Right atrium auricular region (tissue), 2 donors: ENCODE measurements at regions not wholly inside any gene's neighbourhood (a gene's known extent, or its start where the extent isn't known, plus 50 kb on each side); places are given as distances from the start of the nearest gene placed in this dataset.

ENCODE experiments used
- DNase-seq: peaks from one replicate; pipeline ENCODE4 v3.0.0-alpha.2; 2019; ENCODE audit warnings: low spot score
- H3K27ac ChIP-seq, 2 donors: fragments of 200-600 bp; sonication (generic); 1 replicate in 1 of 2; 2 replicates in 1 of 2; pipeline ENCODE4 v1.5.1; 2016 to 2019
- H3K27me3 ChIP-seq, 2 donors: fragments of 200-600 bp; sonication (generic); one replicate each; pipeline versions ENCODE4 v1.5.1 to v1.6.0; 2017 to 2019
- H3K36me3 ChIP-seq: fragments of 200-600 bp; sonication (generic); one replicate; pipeline ENCODE4 v1.5.1; 2016
- H3K4me1 ChIP-seq, 2 donors: fragments of 200-600 bp; sonication (generic); one replicate each; pipeline versions ENCODE4 v1.5.1 to v1.6.0; 2017 to 2019
- H3K4me3 ChIP-seq, 2 donors: fragments of 200-600 bp; sonication (generic); 1 replicate in 1 of 2; 2 replicates in 1 of 2; pipeline ENCODE4 v1.5.1; 2017 to 2019; ENCODE audit warnings: mild to moderate bottlenecking in 1 of 2, moderate library complexity in 1 of 2
- H3K9me3 ChIP-seq, 2 donors: fragments of 200-600 bp; sonication (generic); one replicate each; pipeline ENCODE4 v1.5.1; 2019
- CTCF ChIP-seq, 2 donors: fragments of 200-600 bp; sonication (generic); IDR thresholded peaks; one replicate each; pipeline ENCODE4 v1.5.1; 2019; ENCODE audit warnings: antibody characterized with exemption in 2 of 2

GRCh38 chr2:51559026-51559425 is 527.1 kb upstream of the NRXN1 start:
- DNase-seq, result no peak
- H3K36me3 ChIP-seq, result no peaks in the 10 kb centered on the region
- no peaks in the 10 kb centered on the region for H3K9me3 ChIP-seq
- H3K4me1 ChIP-seq, result no peaks in the 10 kb centered on the region
- no peak for TF ChIP-seq CTCF (IDR thresholded peaks at IDR 0.05)
- no peak overlapping the region for H3K4me3 ChIP-seq
- H3K27me3 ChIP-seq, result no peaks in the 10 kb centered on the region
- H3K27ac ChIP-seq, result no peak overlapping the region

- no peaks in the 10 kb centered on the region for H3K27me3 ChIP-seq
- H3K4me3 ChIP-seq, result no peak overlapping the region
- no peak for TF ChIP-seq CTCF (IDR thresholded peaks at IDR 0.05)
- no peaks in the 10 kb centered on the region for H3K9me3 ChIP-seq
- DNase-seq, result no peak
- no peak overlapping the region for H3K27ac ChIP-seq
- no peaks in the 10 kb centered on the region for H3K36me3 ChIP-seq
- no peaks in the 10 kb centered on the region for H3K4me1 ChIP-seq
Measured at GRCh38 chr2:51553476-51553875, 521.5 kb upstream of the NRXN1 start.

GRCh38 chr2:51535763-51536162 is 503.8 kb upstream of the NRXN1 start:
- Histone ChIP-seq H3K4me3 (no peak overlapping the region), H3K4me1 (no peaks in the 10 kb centered on the region), H3K27me3 (no peaks in the 10 kb centered on the region), H3K36me3 (no peaks in the 10 kb centered on the region), H3K27ac (no peak overlapping the region), H3K9me3 (peaks cover 0 to 23% of the 10 kb centered on the region in 2 donors)
- no peak for DNase-seq
- TF ChIP-seq CTCF (IDR thresholded peaks at IDR 0.05), result no peak

- no peak for DNase-seq
- Histone ChIP-seq H3K9me3 (peaks cover 0 to 23% of the 10 kb centered on the region in 2 donors), H3K27me3 (no peaks in the 10 kb centered on the region), H3K4me1 (no peaks in the 10 kb centered on the region), H3K27ac (no peak overlapping the region), H3K36me3 (no peaks in the 10 kb centered on the region), H3K4me3 (no peak overlapping the region)
- TF ChIP-seq CTCF (IDR thresholded peaks at IDR 0.05), result no peak
Measured at GRCh38 chr2:51534166-51534565, 502.2 kb upstream of the NRXN1 start.

- Histone ChIP-seq H3K9me3 (peaks cover 0 to 12% of the 10 kb centered on the region in 2 donors), H3K4me1 (no peaks in the 10 kb centered on the region), H3K27me3 (no peaks in the 10 kb centered on the region), H3K27ac (no peak overlapping the region), H3K4me3 (no peak overlapping the region), H3K36me3 (no peaks in the 10 kb centered on the region)
- TF ChIP-seq CTCF (IDR thresholded peaks at IDR 0.05), result no peak
- no peak for DNase-seq
Measured at GRCh38 chr2:51528156-51528555, 496.2 kb upstream of the NRXN1 start.

DNA sequence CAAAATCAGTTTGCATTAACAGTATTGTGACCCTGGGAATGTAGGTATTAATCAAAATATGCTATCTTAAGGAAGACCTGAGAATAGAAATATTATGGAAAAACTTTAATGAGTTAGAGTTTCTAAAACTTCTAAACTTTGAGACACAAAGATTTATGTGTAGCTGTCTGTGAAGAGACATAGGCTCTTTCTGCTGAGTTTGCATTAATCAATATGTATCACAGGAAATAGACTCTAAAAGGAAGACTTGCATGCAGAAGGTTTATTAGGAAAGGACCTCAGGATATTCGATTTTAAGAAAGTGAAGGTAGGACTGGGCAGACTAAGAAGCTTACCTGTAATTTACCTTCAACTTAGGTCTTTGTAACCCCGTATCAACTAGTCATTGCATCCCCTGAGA is 494.8 kb upstream of the NRXN1 start:
- no peak for DNase-seq
- no peaks in the 10 kb centered on the region for H3K9me3 ChIP-seq

More for the DNA sequence above, 494.8 kb upstream of the NRXN1 start:
- Histone ChIP-seq H3K4me3 (no peak overlapping the region), H3K27me3 (no peaks in the 10 kb centered on the region), H3K4me1 (no peaks in the 10 kb centered on the region), H3K36me3 (no peaks in the 10 kb centered on the region), H3K27ac (no peak overlapping the region)
- no peak for TF ChIP-seq CTCF (IDR thresholded peaks at IDR 0.05)
